ENCODE measurements at regions not wholly inside any gene's neighbourhood (a gene's known extent, or its start where the extent isn't known, plus 50 kb on each side); places are given as distances from the start of the nearest gene placed in this dataset.

DNA sequence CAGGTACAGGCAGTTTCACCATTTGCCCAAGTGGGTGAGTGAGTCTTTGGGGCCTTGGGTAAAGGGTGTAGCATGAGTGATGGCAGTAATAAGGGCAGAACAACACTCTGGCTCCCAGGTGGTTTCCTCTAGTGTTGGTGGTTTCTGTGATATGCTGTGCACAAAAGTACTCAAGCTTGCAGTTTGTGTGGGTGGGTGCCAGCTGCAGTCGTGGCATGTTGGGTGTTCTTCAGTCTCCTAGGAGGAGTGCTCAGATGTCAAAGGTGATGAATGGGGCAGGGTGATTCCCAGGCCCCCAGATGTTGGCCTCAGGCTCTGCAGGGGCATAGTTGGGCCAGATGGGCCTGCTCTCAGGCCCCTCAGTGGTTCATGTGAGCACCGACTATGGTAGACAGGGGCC, 166.1 kb upstream of the KLF8 start:
- Histone ChIP-seq H3K9me3 (ENCODE audit: control insufficient read depth, insufficient read depth, low read length) (no peaks in the 10 kb centered on the region), H3K4me1 (ENCODE audit: control insufficient read depth, insufficient read depth, low read length) (no peaks in the 10 kb centered on the region), H3K4me3 (ENCODE audit: low read depth, low read length) (no peak overlapping the region)

DNA sequence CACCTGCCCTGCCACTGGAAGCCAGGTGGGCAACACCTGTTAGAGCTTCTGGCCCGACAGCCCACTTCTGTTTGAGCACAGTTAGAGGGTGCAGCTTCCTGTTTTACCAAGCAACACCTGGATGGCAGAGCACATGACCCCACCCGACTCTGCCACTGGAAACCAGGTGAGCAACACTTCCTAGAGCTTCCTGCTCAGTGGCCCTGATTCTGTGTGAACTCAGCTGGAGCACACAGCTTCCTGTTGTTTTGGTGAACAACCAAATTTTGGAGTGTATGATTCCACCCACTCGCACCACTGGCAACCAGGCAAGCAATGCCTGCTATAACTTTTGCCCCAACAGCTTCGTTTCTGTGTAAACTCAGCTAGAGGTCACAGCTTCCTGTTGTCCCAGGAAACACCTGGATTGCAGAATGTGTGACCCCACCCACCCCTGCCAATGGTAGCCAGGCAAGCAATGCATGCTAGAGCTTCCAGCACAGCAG, 163.8 kb upstream of the KLF8 start:
- Histone ChIP-seq H3K9me3 (ENCODE audit: control insufficient read depth, insufficient read depth, low read length) (no peaks in the 10 kb centered on the region), H3K36me3 (ENCODE audit: control insufficient read depth, insufficient read depth, low read length) (no peaks in the 10 kb centered on the region), H3K27me3 (ENCODE audit: control insufficient read depth, insufficient read depth, low read length) (no peaks in the 10 kb centered on the region), H3K4me1 (ENCODE audit: control insufficient read depth, insufficient read depth, low read length) (no peaks in the 10 kb centered on the region), H3K9ac (ENCODE audit: low read depth, low read length) (no peak overlapping the region), H3K4me3 (ENCODE audit: low read depth, low read length) (no peak overlapping the region)

More for the DNA sequence above, 166.1 kb upstream of the KLF8 start:
- no peak overlapping the region for H3K9ac ChIP-seq (ENCODE audit: low read depth, low read length)
- no peaks in the 10 kb centered on the region for H3K36me3 ChIP-seq (ENCODE audit: control insufficient read depth, insufficient read depth, low read length)
- H3K27me3 ChIP-seq (ENCODE audit: control insufficient read depth, insufficient read depth, low read length): no peaks in the 10 kb centered on the region

DNA sequence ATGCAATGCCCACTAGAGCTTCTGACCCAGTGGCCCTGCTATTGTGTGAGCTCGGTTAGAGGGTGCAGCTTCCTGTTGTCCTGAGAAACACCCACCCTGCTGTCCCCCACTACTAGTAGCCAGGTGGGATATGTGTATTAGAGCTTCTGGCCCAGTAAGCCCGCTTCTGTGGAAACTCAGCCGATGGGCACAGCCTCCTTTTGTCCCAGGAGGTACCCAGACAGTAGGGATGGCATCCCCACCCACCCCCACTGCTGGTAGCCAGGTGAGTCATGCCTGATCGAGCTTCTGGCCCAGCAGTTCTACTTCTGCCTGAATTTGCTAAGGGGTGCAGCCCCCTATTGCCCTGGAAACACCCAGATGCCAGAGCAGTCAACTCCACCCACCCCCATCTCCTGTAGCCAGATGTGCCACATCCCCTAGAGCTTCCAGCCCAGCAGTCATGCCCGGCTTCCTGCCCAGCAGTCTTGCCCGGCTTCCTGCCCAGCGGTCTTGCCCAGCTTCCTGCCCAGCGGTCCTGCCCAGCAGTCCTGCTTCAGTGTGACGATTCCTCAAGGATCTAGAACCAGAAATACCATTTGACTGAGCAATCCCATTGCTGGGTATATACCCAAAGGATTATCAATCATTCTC, 162.7 kb upstream of the KLF8 start:
- Histone ChIP-seq H3K9me3 (ENCODE audit: control insufficient read depth, insufficient read depth, low read length) (no peaks in the 10 kb centered on the region), H3K9ac (ENCODE audit: low read depth, low read length) (no peak overlapping the region), H3K4me3 (ENCODE audit: low read depth, low read length) (no peak overlapping the region), H3K4me1 (ENCODE audit: control insufficient read depth, insufficient read depth, low read length) (no peaks in the 10 kb centered on the region), H3K27me3 (ENCODE audit: control insufficient read depth, insufficient read depth, low read length) (no peaks in the 10 kb centered on the region), H3K36me3 (ENCODE audit: control insufficient read depth, insufficient read depth, low read length) (no peaks in the 10 kb centered on the region)

DNA sequence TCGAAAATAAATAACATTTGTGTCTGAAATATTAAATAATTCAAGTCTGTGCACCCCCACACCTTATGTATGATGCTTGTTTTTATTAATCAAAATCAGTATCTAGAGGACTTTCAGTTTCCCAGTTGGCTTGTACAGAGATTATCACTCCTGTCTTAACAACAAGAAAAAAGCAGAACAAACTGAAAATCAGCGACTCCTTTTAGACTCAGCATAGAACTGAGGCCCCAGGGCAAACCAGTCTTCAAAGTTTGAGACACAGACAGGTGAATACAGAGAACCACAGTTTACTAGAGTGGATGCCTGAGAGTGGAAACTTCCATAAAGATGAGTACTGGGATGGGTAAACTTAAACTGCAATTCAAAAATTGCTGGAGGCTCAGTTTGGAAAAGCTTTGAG, 142.8 kb upstream of the KLF8 start:
- H3K4me1 ChIP-seq (ENCODE audit: control insufficient read depth, insufficient read depth, low read length): no peaks in the 10 kb centered on the region
- no peaks in the 10 kb centered on the region for H3K36me3 ChIP-seq (ENCODE audit: control insufficient read depth, insufficient read depth, low read length)
- H3K27me3 ChIP-seq (ENCODE audit: control insufficient read depth, insufficient read depth, low read length): no peaks in the 10 kb centered on the region
- no peaks in the 10 kb centered on the region for H3K9me3 ChIP-seq (ENCODE audit: control insufficient read depth, insufficient read depth, low read length)
- no peak overlapping the region for H3K4me3 ChIP-seq (ENCODE audit: low read depth, low read length)
- no peak overlapping the region for H3K9ac ChIP-seq (ENCODE audit: low read depth, low read length)

DNA sequence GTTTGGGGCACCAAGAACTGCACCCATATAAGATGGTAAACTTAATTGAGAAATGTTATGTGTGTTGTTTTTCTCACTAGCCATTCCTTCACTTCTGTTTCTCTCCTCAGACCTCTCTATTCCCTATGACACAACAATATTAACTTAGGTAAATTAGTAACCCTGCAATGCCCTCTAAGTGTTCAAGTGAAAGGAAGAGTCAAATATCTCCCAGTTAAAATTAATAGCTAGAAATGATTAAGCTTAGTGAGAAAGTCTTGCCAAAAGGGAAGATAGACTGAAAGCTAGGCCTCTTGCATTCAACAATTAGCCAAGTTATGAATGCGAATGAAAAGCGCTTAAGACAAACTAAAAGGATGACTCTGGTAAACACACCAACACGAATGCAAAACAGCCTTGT, 132.9 kb upstream of the KLF8 start:
- Histone ChIP-seq H3K4me1 (ENCODE audit: control insufficient read depth, insufficient read depth, low read length) (no peaks in the 10 kb centered on the region), H3K36me3 (ENCODE audit: control insufficient read depth, insufficient read depth, low read length) (no peaks in the 10 kb centered on the region), H3K9me3 (ENCODE audit: control insufficient read depth, insufficient read depth, low read length) (no peaks in the 10 kb centered on the region), H3K4me3 (ENCODE audit: low read depth, low read length) (no peak overlapping the region), H3K27me3 (ENCODE audit: control insufficient read depth, insufficient read depth, low read length) (no peaks in the 10 kb centered on the region), H3K9ac (ENCODE audit: low read depth, low read length) (no peak overlapping the region)

DNA sequence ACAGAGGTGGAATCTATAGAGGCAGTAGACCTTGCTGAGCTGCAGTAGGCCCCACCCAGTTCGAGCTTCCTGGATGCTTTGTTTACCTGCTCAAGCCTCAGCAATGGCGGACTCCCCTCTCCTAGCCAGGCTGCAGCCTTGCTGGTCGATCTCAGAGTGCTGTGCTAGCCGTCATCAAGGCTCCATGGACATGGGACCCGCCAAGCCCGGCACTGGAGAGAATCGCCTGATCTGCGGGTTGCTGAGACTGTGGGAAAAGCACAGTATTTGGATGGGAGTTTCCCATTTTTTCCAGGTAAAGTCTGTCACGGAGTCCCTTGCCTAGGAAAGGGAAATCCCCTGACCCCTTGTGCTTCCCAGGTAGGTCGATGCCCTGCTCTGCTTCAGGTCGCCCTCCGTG, 124.8 kb upstream of the KLF8 start:
- Histone ChIP-seq H3K27me3 (ENCODE audit: control insufficient read depth, insufficient read depth, low read length) (no peaks in the 10 kb centered on the region), H3K4me3 (ENCODE audit: low read depth, low read length) (no peak overlapping the region), H3K9ac (ENCODE audit: low read depth, low read length) (no peak overlapping the region), H3K9me3 (ENCODE audit: control insufficient read depth, insufficient read depth, low read length) (no peaks in the 10 kb centered on the region), H3K36me3 (ENCODE audit: control insufficient read depth, insufficient read depth, low read length) (no peaks in the 10 kb centered on the region), H3K4me1 (ENCODE audit: control insufficient read depth, insufficient read depth, low read length) (no peaks in the 10 kb centered on the region)

DNA sequence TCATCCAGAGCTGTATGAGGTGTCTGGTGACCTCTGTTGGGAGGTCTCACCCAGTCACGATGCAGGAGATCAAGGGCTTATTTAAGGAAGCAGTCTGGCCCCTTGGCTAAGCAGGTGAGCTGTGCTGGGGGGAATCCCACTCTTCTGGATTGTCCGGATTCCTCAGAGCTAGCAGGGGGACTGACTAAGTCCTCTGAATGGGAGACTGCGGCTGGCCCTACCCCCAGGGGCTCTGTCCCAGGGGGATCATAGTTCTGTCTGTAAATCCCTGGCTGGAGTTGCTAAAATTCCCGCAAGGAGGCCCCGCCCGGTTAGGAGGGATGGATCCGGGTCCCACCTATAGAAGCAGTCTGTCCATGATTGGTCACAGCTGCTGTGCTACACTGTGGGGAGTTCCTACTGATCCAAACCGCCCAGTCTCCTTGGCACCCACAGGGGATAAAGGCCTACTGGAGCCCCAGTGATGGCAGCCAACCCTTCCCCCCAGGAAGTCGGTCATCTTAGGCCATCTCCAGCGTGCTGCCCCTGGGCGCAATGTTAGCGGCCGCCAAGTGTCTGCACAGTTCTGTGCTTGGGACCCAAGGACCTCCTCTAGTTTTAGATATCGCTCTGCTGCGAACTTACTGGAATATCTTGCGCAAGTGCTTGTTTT, 118.2 kb upstream of the KLF8 start:
- Histone ChIP-seq H3K4me3 (ENCODE audit: low read depth, low read length) (no peak overlapping the region), H3K9me3 (ENCODE audit: control insufficient read depth, insufficient read depth, low read length) (no peaks in the 10 kb centered on the region), H3K9ac (ENCODE audit: low read depth, low read length) (no peak overlapping the region), H3K36me3 (ENCODE audit: control insufficient read depth, insufficient read depth, low read length) (no peaks in the 10 kb centered on the region), H3K27me3 (ENCODE audit: control insufficient read depth, insufficient read depth, low read length) (no peaks in the 10 kb centered on the region), H3K4me1 (ENCODE audit: control insufficient read depth, insufficient read depth, low read length) (peaks cover 4% of the 10 kb centered on the region)

DNA sequence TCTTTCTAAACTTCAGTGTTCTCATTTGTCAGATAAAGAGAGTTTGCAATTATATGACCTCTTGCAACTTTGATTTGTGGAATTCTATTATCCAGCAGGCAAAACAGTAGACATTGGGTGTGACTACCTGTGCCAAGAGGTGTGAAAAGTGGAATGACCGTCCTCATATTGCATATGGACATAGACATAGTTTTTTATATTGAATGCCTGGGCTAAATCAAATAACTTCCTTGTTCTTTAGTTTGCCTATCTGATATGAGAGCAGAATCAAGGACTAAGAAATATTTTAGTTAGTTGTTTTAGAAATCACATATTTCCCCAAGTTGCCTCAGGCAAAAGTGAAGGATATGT, 117.7 kb upstream of the KLF8 start:
- no peaks in the 10 kb centered on the region for H3K36me3 ChIP-seq (ENCODE audit: control insufficient read depth, insufficient read depth, low read length)
- H3K9ac ChIP-seq (ENCODE audit: low read depth, low read length): no peak overlapping the region
- peaks cover 4% of the 10 kb centered on the region for H3K4me1 ChIP-seq (ENCODE audit: control insufficient read depth, insufficient read depth, low read length)
- no peaks in the 10 kb centered on the region for H3K9me3 ChIP-seq (ENCODE audit: control insufficient read depth, insufficient read depth, low read length)
- H3K4me3 ChIP-seq (ENCODE audit: low read depth, low read length): no peak overlapping the region
- H3K27me3 ChIP-seq (ENCODE audit: control insufficient read depth, insufficient read depth, low read length): no peaks in the 10 kb centered on the region

DNA sequence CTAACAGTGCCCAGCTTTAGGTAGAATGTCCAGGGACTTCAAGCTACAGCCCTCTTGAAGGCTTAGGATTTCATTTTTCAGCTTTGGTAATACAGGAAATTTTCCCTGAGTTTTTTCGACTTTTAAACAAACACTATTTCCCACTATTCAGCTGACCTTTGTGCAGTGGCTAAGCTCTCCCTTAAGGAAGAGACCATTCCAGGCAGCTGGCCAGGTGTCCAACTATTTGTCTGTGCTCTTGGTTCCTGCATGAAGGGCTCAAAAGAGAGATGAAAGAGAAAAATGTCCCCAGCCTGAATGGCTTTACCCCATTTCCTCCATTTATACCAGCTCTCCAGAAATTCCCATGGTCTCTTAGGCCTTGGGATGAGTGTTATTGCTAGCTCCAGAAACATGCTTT, 111.9 kb upstream of the KLF8 start:
- Histone ChIP-seq H3K4me3 (ENCODE audit: low read depth, low read length) (no peak overlapping the region), H3K4me1 (ENCODE audit: control insufficient read depth, insufficient read depth, low read length) (no peaks in the 10 kb centered on the region), H3K9ac (ENCODE audit: low read depth, low read length) (no peak overlapping the region), H3K27me3 (ENCODE audit: control insufficient read depth, insufficient read depth, low read length) (no peaks in the 10 kb centered on the region), H3K9me3 (ENCODE audit: control insufficient read depth, insufficient read depth, low read length) (no peaks in the 10 kb centered on the region), H3K36me3 (ENCODE audit: control insufficient read depth, insufficient read depth, low read length) (no peaks in the 10 kb centered on the region)

DNA sequence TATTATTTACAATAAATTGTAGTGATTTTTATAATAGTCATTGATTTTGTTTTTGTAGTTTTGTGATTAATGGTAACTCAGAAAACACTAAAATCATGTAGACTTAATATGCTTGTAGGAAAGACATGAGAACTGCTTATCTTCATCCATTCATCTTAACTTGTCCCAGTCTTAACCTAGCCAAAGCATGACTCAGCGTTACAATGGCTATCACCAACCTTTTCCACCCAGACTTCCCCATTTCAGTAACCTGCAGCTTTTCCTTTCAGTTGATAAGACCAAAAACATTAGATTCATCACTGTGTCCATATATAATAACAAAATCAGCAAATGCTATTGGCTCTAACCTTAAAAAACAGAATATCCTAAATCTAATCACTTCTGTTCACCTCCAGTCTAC, 106.2 kb upstream of the KLF8 start:
- no peaks in the 10 kb centered on the region for H3K27me3 ChIP-seq (ENCODE audit: control insufficient read depth, insufficient read depth, low read length)
- no peaks in the 10 kb centered on the region for H3K4me1 ChIP-seq (ENCODE audit: control insufficient read depth, insufficient read depth, low read length)

DNA sequence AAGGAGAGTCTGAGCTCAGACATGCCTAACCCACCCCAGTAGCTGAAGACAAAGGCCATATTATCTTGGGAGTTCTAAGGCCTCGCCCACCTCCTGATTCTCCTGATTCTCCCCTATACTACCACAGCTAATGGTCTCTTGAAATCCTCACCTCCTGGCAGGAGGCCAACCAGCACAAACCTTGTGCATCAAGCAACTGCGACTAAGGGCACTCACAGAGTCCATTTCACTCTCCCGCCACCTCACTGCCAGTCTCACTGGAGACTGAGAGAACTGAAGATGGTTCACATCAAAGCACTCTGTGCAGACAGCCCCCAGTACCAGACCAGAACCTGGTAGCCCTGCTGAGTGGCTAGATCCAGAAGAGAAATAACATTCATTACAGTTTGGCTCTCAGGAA, 102.1 kb upstream of the KLF8 start:
- Histone ChIP-seq H3K36me3 (ENCODE audit: control insufficient read depth, insufficient read depth, low read length) (no peaks in the 10 kb centered on the region), H3K9me3 (ENCODE audit: control insufficient read depth, insufficient read depth, low read length) (peaks cover 7% of the 10 kb centered on the region), H3K27me3 (ENCODE audit: control insufficient read depth, insufficient read depth, low read length) (no peaks in the 10 kb centered on the region), H3K9ac (ENCODE audit: low read depth, low read length) (no peak overlapping the region), H3K4me1 (ENCODE audit: control insufficient read depth, insufficient read depth, low read length) (no peaks in the 10 kb centered on the region), H3K4me3 (ENCODE audit: low read depth, low read length) (no peak overlapping the region)

More for the DNA sequence above, 106.2 kb upstream of the KLF8 start:
- Histone ChIP-seq H3K4me3 (ENCODE audit: low read depth, low read length) (no peak overlapping the region), H3K9ac (ENCODE audit: low read depth, low read length) (no peak overlapping the region), H3K9me3 (ENCODE audit: control insufficient read depth, insufficient read depth, low read length) (peaks cover 4% of the 10 kb centered on the region), H3K36me3 (ENCODE audit: control insufficient read depth, insufficient read depth, low read length) (no peaks in the 10 kb centered on the region)

DNA sequence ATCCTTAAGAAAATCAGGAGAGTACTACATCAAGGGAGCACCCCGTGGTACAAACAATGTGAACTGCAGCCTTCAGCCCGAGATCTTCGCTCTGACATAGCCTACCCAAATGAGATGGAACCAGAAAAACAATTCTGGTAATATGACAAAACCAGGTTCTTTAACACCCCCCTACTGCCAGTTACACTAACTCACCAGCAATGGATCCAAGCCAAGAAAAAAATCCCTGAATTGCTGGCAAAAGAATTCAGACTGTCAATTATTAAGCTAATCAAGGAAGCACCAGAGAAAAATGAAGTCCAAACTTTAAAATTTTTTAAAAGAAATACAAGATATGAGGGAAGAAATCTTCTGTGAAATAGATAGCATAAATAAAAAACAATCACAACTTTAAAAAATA, 101.7 kb upstream of the KLF8 start:
- no peak overlapping the region for H3K4me3 ChIP-seq (ENCODE audit: low read depth, low read length)
- no peaks in the 10 kb centered on the region for H3K27me3 ChIP-seq (ENCODE audit: control insufficient read depth, insufficient read depth, low read length)
- peaks cover 7% of the 10 kb centered on the region for H3K9me3 ChIP-seq (ENCODE audit: control insufficient read depth, insufficient read depth, low read length)
- H3K4me1 ChIP-seq (ENCODE audit: control insufficient read depth, insufficient read depth, low read length): no peaks in the 10 kb centered on the region
- H3K9ac ChIP-seq (ENCODE audit: low read depth, low read length): no peak overlapping the region
- H3K36me3 ChIP-seq (ENCODE audit: control insufficient read depth, insufficient read depth, low read length): no peaks in the 10 kb centered on the region

Data from iPS-15b (cell line).